Liver (tissue), 8 donors: ENCODE measurements at regions not wholly inside any gene's neighbourhood (a gene's known extent, or its start where the extent isn't known, plus 50 kb on each side); places are given as distances from the start of the nearest gene placed in this dataset.

ENCODE experiments used
- DNase-seq: peaks from one replicate; pipeline ENCODE4 v3.0.0-alpha.2; 2017; ENCODE audit warnings: low spot score
- H3K27ac ChIP-seq, 2 donors: one replicate each; pipeline ENCODE4 v1.7.0; 2013; ENCODE audit warnings: inconsistent platforms in 2 of 2, low read length in 2 of 2, control low read depth in 1 of 2, low read depth in 1 of 2, mild to moderate bottlenecking in 1 of 2
- H3K27me3 ChIP-seq, 4 donors: one replicate each; pipeline versions ENCODE4 v1.6.1 to v1.7.0; 2013; ENCODE audit warnings: low read length in 3 of 4, inconsistent platforms in 1 of 4, mild to moderate bottlenecking in 1 of 4, moderate library complexity in 1 of 4; ENCODE audit not compliant: control insufficient read depth in 4 of 4, insufficient read depth in 4 of 4
- H3K36me3 ChIP-seq, 4 donors: one replicate each; pipeline versions ENCODE4 v1.6.1 to v1.7.0; 2013; ENCODE audit warnings: low read length in 3 of 4, mild to moderate bottlenecking in 3 of 4, low read depth in 1 of 4, moderate library complexity in 1 of 4; ENCODE audit not compliant: control insufficient read depth in 4 of 4, insufficient read depth in 3 of 4
- H3K4me1 ChIP-seq, 4 donors: one replicate each; pipeline versions ENCODE4 v1.6.1 to v1.7.0; 2013; ENCODE audit warnings: low read length in 3 of 4, mild to moderate bottlenecking in 3 of 4, moderate library complexity in 1 of 4; ENCODE audit not compliant: control insufficient read depth in 4 of 4, insufficient read depth in 4 of 4
- H3K4me3 ChIP-seq, 3 donors: one replicate each; pipeline versions ENCODE4 v1.6.1 to v1.7.0; 2013; ENCODE audit warnings: low read length in 3 of 3, control low read depth in 1 of 3, low read depth in 1 of 3, mild to moderate bottlenecking in 1 of 3
- H3K9ac ChIP-seq, 2 donors: one replicate each; pipeline ENCODE4 v1.7.0; 2013; ENCODE audit warnings: low read length in 2 of 2, mild to moderate bottlenecking in 2 of 2, moderate library complexity in 2 of 2, control low read depth in 1 of 2, low read depth in 1 of 2
- H3K9me3 ChIP-seq, 4 donors: one replicate each; pipeline versions ENCODE4 v1.6.1 to v1.7.0; 2013; ENCODE audit warnings: low read length in 3 of 4; ENCODE audit not compliant: control insufficient read depth in 4 of 4
- EGR1 ChIP-seq, 2 donors: IDR thresholded peaks; 2 replicates each; pipeline ENCODE4 v1.6.1; 2016 to 2018; ENCODE audit warnings: antibody characterized with exemption in 2 of 2, low read depth in 2 of 2
- FOXA1 ChIP-seq: IDR thresholded peaks from 2 replicates; pipeline ENCODE4 v1.6.1; 2016; ENCODE audit warnings: antibody characterized with exemption
- FOXA2 ChIP-seq: IDR thresholded peaks from 2 replicates; pipeline ENCODE4 v1.6.1; 2016; ENCODE audit warnings: antibody characterized with exemption
- GABPA ChIP-seq, 2 donors: IDR thresholded peaks in 1 of 2; conservative IDR thresholded peaks in 1 of 2; 2 replicates each; pipeline ENCODE4 v1.6.1; 2016; ENCODE audit warnings: antibody characterized with exemption in 2 of 2, mild to moderate bottlenecking in 1 of 2, moderate library complexity in 1 of 2
- HNF4A ChIP-seq, 2 donors: conservative IDR thresholded peaks; 2 replicates each; pipeline ENCODE4 v1.6.1; 2016; ENCODE audit warnings: antibody characterized with exemption in 2 of 2, mild to moderate bottlenecking in 2 of 2
- HNF4G ChIP-seq: IDR thresholded peaks from 2 replicates; pipeline ENCODE4 v1.6.1; 2016; ENCODE audit warnings: antibody characterized with exemption
- JUND ChIP-seq, 2 donors: IDR thresholded peaks; 2 replicates each; pipeline ENCODE4 v1.6.1; 2016; ENCODE audit warnings: antibody characterized with exemption in 2 of 2
- NR2F2 ChIP-seq: IDR thresholded peaks from 2 replicates; pipeline ENCODE4 v1.6.1; 2016; ENCODE audit warnings: antibody characterized with exemption
- RAD21 ChIP-seq, 2 donors: IDR thresholded peaks; 2 replicates each; pipeline ENCODE4 v1.6.1; 2016; ENCODE audit warnings: antibody characterized with exemption in 2 of 2, mild to moderate bottlenecking in 2 of 2
- RXRA ChIP-seq, 2 donors: IDR thresholded peaks; 2 replicates each; pipeline ENCODE4 v1.6.1; 2017 to 2018; ENCODE audit warnings: antibody characterized with exemption in 2 of 2, mild to moderate bottlenecking in 1 of 2
- SP1 ChIP-seq: IDR thresholded peaks from 2 replicates; pipeline ENCODE4 v1.6.1; 2018; ENCODE audit warnings: antibody characterized with exemption, mild to moderate bottlenecking
- TAF1 ChIP-seq: conservative IDR thresholded peaks from 2 replicates; pipeline ENCODE4 v1.6.1; 2016; ENCODE audit warnings: antibody characterized with exemption, mild to moderate bottlenecking
- YY1 ChIP-seq: IDR thresholded peaks from 2 replicates; pipeline ENCODE4 v1.6.1; 2016; ENCODE audit warnings: antibody characterized with exemption, mild to moderate bottlenecking
- WGBS: extraction: QIAGEN DNeasy Blood & Tissue Kit; methylation state at CpG from one replicate; pipeline ENCODE4 v1.1.7; 2013; 5-methylcytosine and 5-hydroxymethylcytosine counted together
- TF ChIP-seq, protein P1 (sequence below): IDR thresholded peaks from 2 replicates; pipeline ENCODE4 v1.6.1; 2016; ENCODE audit warnings: antibody characterized with exemption
- TF ChIP-seq, protein P2 (sequence below): IDR thresholded peaks from 2 replicates; pipeline ENCODE4 v1.6.1; 2016; ENCODE audit warnings: antibody characterized with exemption
- TF ChIP-seq, protein P3 (sequence below): IDR thresholded peaks from 2 replicates; pipeline ENCODE4 v1.6.1; 2016; ENCODE audit warnings: antibody characterized with exemption, mild to moderate bottlenecking
- TF ChIP-seq, protein P4 (sequence below): IDR thresholded peaks from 2 replicates; pipeline ENCODE4 v1.6.1; 2016; ENCODE audit warnings: antibody characterized with exemption
- TF ChIP-seq, protein P5 (sequence below): fragments of 150-350 bp; IDR thresholded peaks from 2 replicates; pipeline ENCODE4 v1.5.1; 2017; ENCODE audit warnings: improper control_type of control experiment, low read depth, low read length; ENCODE audit not compliant: missing input control
- donor health status: healthy.
- donor health status: healthy.
- donor health status: healthy.
- donor health status: healthy.
- donor health status: healthy.

DNA sequence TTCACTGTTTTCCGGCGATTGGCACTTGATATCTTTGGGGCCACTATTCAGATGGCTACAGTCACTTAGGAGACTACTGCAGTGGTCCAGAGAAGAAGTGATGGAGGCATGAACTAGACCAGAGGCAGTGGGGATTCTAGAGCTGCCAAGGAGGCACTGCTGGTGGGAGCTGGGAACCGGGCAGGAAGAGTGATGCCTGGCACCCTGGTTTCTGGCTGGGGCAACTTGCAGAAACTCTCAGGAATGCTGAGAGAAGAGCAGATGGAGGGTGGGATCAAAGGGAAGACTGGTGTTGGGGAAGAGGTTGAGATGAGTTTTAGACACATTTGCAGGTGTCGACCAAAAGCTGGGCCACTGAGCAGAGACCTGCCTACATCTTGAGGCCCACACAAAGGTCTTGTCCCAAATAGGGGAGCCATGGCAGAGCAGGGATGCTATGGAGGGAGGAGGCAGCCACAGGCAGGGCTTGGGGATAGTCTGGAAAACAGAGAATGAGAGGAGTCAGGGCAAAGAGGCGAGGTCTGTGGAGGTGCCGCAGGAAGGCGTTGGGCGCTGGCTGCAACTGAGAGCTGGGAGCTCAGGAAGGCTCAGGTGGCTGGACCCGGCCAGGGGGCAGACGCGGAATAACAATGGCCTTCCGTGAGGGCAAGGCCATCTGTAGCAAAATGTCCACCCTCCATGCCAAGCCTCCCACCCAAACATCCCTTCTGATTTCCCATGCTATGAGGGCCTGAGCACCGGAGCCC lies 118.9 kb downstream of the TOMM20 start:
- WGBS, result 99% methylated on average over 13 of the region's 13 CpGs
- Histone ChIP-seq H3K27me3 (no peaks in the 10 kb centered on the region), H3K9me3 (no peaks in the 10 kb centered on the region), H3K4me1 (no peaks in the 10 kb centered on the region), H3K9ac (no peak overlapping the region), H3K27ac (no peak overlapping the region), H3K36me3 (no peaks in the 10 kb centered on the region), H3K4me3 (no peak overlapping the region)
- TF ChIP-seq FOXA1 (no peak), EGR1 (IDR thresholded peaks at IDR 0.05; ENCODE audit: low read depth in 2 of 2) (no peak), RXRA (IDR thresholded peaks at IDR 0.05) (no peak), JUND (IDR thresholded peaks at IDR 0.05) (no peak), NR2F2 (no peak), TAF1 (no peak), HNF4G (no peak), FOXA2 (no peak), RAD21 (IDR thresholded peaks at IDR 0.05) (no peak), SP1 (no peak), HNF4A (conservative IDR thresholded peaks at IDR 0.05) (no peak), GABPA (IDR thresholded peaks at IDR 0.05 in 1 of 2, conservative IDR thresholded peaks at IDR 0.05 in 1 of 2) (no peak), YY1 (no peak)
- TF ChIP-seq, protein P1, sequence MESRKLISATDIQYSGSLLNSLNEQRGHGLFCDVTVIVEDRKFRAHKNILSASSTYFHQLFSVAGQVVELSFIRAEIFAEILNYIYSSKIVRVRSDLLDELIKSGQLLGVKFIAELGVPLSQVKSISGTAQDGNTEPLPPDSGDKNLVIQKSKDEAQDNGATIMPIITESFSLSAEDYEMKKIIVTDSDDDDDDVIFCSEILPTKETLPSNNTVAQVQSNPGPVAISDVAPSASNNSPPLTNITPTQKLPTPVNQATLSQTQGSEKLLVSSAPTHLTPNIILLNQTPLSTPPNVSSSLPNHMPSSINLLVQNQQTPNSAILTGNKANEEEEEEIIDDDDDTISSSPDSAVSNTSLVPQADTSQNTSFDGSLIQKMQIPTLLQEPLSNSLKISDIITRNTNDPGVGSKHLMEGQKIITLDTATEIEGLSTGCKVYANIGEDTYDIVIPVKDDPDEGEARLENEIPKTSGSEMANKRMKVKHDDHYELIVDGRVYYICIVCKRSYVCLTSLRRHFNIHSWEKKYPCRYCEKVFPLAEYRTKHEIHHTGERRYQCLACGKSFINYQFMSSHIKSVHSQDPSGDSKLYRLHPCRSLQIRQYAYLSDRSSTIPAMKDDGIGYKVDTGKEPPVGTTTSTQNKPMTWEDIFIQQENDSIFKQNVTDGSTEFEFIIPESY, result no peak
- TF ChIP-seq, protein P2, sequence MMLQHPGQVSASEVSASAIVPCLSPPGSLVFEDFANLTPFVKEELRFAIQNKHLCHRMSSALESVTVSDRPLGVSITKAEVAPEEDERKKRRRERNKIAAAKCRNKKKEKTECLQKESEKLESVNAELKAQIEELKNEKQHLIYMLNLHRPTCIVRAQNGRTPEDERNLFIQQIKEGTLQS, result no peak
- TF ChIP-seq, protein P3, sequence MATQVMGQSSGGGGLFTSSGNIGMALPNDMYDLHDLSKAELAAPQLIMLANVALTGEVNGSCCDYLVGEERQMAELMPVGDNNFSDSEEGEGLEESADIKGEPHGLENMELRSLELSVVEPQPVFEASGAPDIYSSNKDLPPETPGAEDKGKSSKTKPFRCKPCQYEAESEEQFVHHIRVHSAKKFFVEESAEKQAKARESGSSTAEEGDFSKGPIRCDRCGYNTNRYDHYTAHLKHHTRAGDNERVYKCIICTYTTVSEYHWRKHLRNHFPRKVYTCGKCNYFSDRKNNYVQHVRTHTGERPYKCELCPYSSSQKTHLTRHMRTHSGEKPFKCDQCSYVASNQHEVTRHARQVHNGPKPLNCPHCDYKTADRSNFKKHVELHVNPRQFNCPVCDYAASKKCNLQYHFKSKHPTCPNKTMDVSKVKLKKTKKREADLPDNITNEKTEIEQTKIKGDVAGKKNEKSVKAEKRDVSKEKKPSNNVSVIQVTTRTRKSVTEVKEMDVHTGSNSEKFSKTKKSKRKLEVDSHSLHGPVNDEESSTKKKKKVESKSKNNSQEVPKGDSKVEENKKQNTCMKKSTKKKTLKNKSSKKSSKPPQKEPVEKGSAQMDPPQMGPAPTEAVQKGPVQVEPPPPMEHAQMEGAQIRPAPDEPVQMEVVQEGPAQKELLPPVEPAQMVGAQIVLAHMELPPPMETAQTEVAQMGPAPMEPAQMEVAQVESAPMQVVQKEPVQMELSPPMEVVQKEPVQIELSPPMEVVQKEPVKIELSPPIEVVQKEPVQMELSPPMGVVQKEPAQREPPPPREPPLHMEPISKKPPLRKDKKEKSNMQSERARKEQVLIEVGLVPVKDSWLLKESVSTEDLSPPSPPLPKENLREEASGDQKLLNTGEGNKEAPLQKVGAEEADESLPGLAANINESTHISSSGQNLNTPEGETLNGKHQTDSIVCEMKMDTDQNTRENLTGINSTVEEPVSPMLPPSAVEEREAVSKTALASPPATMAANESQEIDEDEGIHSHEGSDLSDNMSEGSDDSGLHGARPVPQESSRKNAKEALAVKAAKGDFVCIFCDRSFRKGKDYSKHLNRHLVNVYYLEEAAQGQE, result no peak
- TF ChIP-seq, protein P4, sequence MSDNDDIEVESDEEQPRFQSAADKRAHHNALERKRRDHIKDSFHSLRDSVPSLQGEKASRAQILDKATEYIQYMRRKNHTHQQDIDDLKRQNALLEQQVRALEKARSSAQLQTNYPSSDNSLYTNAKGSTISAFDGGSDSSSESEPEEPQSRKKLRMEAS, result no peak
- TF ChIP-seq, protein P5, sequence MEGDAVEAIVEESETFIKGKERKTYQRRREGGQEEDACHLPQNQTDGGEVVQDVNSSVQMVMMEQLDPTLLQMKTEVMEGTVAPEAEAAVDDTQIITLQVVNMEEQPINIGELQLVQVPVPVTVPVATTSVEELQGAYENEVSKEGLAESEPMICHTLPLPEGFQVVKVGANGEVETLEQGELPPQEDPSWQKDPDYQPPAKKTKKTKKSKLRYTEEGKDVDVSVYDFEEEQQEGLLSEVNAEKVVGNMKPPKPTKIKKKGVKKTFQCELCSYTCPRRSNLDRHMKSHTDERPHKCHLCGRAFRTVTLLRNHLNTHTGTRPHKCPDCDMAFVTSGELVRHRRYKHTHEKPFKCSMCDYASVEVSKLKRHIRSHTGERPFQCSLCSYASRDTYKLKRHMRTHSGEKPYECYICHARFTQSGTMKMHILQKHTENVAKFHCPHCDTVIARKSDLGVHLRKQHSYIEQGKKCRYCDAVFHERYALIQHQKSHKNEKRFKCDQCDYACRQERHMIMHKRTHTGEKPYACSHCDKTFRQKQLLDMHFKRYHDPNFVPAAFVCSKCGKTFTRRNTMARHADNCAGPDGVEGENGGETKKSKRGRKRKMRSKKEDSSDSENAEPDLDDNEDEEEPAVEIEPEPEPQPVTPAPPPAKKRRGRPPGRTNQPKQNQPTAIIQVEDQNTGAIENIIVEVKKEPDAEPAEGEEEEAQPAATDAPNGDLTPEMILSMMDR, result no peak
- no peak for DNase-seq
